Activated CD4-positive, alpha-beta T cell treated with anti-CD3 and anti-CD28 coated beads, Interleukin-2, amount 50 U/mL, for 1 hour (primary cell): ENCODE measurements at regions not wholly inside any gene's neighbourhood (a gene's known extent, or its start where the extent isn't known, plus 50 kb on each side); places are given as distances from the start of the nearest gene placed in this dataset.
"Not testable (repeated sequence)": the region's sequence is repeated elsewhere in the genome, so short reads cannot be mapped to it uniquely, and the experiment has no call there.

Experiments
- DNase-seq: peaks from one replicate; pipeline ENCODE4 v3.0.0-alpha.2; 2020

GRCh38 chr22:25462474-25463346 is 101.8 kb upstream of the GRK3 start:
- DNase-seq: peak; percentile 67

DNA sequence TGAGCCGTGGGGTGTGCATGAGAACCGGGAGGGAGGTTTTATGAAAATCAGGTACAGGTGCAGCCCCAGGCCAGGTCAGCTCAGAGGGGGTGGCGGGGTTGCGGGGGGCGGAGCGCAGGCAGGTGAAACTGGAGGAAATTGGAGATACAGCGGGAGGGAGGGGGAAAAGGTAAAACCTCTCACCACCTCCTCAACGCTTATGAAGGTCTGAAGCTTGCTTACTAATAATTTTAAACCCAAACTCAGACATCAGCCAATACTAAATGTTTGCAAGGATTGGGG is 101.2 kb upstream of the GRK3 start:
- not testable (repeated sequence) for DNase-seq

GRCh38 chr22:25464326-25464725 is 100.1 kb upstream of the GRK3 start:
- not testable (repeated sequence) for DNase-seq

- no peak for DNase-seq
These were observed 98.5 kb upstream of the GRK3 start for GRCh38 chr22:25465949-25466348.

- DNase-seq: no peak
These were observed 92.1 kb upstream of the GRK3 start for GRCh38 chr22:25472382-25472781.

DNA sequence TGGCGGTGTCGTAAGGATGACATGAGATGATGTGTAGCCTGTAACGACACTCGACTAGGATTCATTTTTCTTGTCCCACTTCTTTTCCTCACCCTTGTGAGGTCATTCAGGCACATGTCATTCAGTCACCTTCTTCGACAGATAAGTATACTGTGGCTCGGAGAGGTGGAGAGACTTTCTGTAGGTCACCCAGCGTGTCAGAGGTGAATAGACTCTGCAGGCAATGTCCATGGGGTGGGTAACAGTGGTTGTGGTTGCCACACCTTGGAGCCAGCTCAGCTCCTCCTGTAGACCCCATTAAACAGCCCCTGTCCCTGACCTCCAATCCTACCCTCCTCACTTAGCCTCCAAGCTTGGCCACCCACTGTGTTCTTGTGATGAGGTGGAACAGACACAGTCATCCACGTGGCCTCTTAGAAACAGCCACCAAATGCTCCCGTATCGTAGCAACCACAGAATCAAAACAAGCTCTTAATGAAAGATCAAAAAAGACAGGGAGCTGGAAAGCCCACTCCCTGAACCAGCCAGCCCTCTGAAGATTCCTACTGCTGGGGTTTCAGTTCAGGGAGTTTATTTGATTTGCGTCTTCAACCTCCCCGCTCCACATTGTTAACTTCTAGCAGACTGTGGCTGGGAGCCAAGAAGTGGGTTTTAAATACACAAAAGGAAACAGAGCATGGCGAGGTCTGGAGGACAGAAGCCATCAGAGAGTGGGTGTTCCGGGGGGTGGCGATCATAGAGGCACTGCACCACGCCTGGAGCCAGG is 89.0 kb upstream of the GRK3 start:
- DNase-seq: no peak

DNA sequence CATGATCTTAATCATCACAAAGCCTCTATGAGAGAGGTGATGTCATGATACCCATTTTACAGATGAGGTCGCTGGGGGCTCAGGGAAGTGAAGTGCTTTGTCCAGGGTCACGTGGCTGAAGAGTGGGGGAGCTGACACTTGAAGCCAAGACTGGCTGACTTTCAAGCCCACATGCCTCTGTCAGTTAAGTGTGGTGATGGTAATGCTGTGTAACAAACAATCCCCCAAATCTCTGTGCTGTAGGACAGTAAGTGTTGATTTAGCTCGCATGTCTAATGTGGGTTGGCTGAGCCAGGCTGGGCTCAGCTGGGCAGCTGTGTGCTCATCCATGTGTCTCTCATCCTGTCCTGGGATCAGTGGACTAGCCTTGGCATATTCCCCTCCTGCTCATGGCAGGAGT is 87.1 kb upstream of the GRK3 start:
- DNase-seq: no peak

DNA sequence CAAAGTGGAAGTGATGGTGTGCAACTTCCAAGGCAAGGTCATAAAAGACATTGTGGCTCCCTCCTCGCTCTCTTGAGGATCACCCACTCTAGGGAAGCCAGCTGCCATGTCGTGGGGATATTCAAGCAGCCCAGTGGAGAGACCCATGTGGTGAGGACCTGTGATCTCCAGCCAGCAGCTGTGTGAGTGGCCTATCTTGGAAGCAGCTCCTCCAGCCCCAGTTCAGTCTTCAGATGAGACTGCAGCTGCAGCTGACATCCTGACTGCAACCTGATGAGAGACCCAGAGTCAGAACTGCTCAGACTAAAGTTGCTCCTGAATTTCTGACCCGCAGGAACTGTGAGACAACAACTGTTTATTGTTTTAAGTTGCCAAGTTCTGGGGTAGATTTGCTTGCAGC is 86.4 kb upstream of the GRK3 start:
- no peak for DNase-seq

DNA sequence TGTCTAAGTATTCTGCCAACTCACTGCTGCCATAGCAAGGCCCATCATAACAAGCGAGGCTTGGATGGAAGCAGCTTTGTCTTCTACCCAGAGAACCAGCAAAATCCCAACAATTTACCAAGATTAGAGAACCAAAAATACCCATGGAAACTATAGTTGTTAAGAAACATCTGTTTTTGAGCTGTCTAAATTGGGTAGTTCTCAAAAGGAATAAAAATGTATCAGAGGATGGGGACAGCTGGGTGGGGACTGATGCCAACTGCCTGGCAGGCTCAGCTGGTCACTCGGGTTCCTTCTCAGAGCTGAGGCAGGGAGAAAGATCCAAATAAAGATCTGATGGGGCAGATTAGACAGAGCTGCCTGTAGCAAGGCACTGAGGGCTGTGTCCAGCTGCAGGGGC is 85.9 kb upstream of the GRK3 start:
- DNase-seq: no peak

DNA sequence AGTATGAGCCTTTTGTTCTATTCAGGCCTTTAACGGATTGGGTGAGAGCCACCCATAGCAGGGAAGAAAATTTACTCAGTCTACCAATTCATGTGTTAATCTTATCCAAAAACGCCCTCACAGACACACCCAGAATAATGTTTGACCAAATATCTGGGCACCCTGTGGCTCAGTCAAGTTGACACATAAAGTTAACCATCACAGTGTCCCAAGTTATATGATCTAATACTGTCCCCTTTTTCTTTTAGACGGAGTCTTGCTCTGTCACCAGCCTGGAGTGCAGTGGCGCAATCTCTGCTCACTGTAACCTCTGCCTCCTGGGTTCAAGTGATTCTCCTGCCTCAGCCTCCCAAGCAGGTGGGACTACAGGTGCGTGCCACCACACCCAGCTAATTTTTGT is 83.6 kb upstream of the GRK3 start:
- not testable (repeated sequence) for DNase-seq

DNA sequence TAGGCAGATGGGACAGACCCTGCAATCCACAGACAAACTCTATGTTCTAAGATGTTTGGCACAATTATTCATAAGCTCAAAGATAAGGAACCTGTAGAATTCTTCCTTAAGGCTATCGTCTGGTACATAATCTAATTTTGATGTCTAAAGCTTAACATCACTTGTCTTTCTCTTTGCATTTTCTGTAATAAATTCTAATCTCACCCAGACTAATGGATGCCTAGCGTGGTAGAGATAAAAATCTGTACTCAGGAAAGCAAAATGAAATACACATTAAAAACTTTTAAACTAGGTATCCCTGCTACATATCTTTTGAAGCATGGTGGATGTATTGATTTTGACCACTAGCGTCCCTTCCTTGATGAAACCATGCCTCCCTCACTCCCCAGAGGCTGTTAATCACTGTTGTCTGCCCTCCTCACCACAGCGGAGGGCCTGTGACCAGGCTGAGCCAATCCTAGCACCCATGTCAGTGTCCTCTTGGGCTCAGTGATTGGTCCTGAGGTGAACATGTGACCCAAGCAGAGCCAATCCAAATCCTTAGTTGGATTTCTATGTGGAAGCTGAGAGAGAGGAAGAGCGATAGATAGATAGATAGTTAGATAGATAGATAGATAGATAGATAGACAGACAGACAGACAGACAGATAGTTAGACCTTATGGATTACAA is 82.2 kb upstream of the GRK3 start:
- no peak for DNase-seq

DNA sequence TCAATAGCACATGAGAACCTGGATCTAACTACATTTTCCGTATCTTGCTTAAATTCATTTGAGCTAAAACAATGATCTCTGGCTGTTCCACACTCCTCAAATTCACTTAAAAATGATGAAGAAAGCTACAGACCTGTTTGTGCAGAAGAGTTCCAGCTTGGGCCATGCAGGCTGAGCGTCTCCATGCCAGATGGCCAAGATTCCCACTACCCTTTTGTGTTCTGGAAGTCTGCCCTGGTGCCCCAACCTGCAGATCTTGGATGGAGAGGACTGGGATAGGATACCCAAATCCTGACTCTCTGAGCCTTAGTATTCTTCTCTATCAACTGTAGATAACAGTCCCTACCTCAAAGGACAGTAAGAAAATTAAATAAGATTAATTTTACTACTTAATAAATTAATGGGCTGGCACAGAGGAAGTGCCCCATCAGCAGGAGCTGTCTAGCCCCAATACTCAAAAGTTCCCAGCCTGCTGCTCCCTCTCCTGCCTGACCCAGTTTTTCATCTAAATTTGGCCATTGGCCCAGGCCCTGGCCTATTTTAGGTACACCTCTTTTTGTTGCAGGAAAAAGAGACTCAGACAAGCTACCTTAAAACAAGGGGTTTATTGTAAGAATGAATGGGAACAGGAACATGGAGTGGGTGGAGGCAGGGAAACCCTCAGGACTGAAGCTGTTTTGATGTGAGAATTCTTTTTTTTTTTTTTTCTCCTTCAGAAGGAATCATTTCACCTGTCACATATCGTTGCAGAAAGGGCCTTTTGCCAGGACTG is 81.4 kb upstream of the GRK3 start:
- no peak for DNase-seq

DNA sequence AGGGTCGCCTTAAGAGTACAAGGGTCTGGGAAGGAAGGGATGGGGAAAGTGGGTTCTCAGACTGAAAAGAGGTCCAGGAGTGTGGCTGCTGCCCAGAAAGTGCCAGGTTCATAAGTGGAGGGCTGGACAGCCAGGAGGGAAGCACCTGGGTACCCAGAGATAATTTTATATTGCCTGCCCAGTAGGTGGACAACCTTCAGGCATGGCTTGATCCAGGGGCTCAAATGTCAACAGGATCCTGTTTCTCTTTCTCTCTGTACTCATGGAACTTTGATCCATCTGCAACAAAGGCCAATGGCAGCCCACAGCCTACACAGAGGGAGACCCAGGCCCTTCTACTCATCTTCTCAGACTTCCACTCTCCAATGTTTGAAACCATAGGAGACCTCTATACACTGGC is 80.5 kb upstream of the GRK3 start:
- no peak for DNase-seq

DNA sequence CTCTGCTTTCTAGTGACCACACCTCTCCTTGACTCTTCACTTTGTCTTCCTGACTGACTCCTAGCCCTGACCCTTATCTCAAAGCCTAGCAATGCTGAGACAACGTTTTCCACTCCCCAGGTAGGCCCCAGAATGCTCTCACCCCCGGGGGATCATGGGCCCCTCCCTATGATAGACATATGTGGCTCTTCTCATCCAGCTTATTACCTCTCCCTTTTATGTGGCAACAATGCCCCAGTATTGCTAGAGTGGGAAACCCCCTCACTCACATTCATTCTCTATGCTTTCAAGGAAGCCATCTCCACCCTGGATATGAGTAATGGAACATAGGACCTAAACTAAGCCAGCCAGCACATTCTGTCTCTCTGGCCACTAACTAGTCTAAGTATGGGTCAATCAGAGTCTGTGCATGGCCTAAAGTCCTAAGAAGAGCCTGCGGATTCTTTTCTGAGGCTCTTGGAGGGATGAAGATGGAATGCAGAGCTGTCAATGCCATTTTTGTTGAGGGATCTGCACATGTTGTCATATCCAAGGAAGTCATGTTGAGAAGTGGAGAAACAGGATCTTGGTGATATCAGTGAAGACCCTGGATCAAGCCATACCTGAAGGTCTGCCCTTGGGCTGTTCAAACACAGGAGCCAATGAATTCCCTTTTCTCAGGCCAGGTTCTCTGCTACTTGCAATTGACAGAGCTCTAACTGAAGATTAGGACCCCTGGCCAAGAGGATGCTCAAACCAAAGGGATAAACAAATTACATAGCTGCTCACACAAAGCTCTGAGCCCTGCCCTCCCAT is 79.8 kb upstream of the GRK3 start:
- DNase-seq: no peak

- no peak for DNase-seq
These were observed 78.6 kb upstream of the GRK3 start for GRCh38 chr22:25485626-25486545.

DNA sequence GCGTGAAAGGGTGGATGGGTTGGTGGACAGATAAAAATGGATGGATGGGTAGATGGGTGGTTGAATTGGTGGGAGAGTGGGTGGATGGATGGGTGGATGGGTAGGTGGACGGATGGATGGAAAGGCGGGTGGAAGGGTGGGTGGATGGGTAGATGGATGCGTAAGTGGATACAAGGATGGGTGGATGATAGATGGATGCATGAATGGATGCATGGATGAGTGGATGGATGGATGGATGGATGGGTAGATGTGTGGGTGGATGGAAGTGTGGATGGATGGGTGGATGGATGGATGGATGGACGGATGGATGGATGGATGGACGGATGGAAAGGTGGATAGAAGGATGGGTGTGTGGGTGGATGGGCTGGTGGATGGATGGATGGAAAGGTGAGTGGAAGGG is 77.0 kb upstream of the GRK3 start:
- DNase-seq: no peak

DNA sequence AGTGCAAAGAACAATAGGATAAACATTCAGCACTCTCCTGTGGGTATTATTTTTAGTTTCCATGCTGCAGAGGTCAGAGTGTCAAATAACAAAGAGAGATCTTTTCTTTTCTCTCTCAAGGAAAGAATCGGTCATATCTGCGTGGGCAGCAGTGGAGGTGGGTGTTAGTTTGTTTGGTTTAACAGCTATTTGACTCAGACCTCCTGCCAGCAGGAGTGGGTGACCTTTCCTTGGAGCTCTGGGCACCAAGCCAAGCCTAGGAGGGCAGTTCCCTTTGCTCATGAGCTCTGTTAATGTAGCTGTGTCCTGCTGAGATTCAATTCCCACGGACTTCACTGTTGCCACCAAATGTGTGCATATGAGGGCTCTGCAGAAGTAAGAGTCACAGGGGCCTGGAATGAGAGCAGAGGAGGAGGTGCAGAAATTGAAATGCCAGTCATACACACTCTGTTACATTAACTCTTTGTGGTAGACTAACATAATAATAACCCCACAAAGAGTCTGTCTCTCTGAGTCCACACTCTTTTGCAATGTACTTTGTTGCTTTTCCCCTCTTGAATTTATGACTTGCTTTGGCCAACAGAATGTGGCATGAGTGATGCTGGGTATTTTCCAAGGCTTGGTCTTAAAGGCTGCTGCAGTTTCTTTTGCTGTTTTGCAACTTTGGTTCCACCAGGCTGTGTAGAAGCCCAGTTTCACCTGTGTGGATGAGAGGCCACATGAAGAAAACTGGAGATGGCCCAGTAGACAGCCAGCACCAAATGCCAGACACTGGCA is 76.0 kb upstream of the GRK3 start:
- no peak for DNase-seq

DNA sequence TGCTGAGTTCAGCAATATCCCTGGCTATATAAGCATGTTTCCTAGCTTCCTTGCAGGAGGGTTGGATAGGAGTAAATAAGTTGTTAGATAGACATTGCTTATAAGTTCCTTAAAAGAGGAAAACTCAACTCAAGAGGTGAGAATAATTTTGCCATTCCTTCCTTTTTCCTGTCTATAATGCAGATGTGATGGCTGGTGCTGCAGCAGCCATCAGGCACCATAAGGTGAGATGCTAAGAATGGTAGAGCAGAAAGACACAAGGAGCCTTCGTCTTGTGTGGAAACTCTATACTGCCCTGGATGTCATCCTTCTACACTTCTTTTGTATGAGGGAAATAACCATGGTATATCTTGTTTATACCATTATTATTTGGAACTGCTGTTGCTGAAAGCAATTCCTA is 74.5 kb upstream of the GRK3 start:
- no peak for DNase-seq

- DNase-seq: no peak
These were observed 73.6 kb upstream of the GRK3 start for GRCh38 chr22:25490896-25491295.

DNA sequence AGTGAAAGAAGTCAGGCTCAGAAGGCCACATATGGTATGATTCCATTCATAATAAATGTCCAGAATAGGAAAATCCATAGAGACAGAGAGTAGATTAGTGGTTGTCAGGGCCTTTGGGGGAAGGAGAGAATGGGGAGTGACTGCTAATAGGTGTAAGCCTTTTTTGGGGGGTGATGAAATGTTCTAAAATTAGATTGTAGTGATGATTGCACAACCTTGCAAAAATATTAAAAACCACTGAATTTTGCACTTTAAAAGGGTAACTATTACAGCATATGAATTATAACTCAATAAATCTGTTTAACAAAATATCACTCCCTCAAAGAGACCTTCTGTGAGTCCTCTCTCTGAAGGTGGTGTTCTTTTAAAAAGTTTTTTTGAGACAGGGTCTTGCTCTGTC is 72.3 kb upstream of the GRK3 start:
- DNase-seq: no peak
